ENCODE measurements at regions not wholly inside any gene's neighbourhood (a gene's known extent, or its start where the extent isn't known, plus 50 kb on each side); places are given as distances from the start of the nearest gene placed in this dataset.
A peak's percentile ranks its signal among the peaks of the same experiment; 100 is the strongest.
"Not testable (repeated sequence)": the region's sequence is repeated elsewhere in the genome, so short reads cannot be mapped to it uniquely, and the experiment has no call there.

DNA sequence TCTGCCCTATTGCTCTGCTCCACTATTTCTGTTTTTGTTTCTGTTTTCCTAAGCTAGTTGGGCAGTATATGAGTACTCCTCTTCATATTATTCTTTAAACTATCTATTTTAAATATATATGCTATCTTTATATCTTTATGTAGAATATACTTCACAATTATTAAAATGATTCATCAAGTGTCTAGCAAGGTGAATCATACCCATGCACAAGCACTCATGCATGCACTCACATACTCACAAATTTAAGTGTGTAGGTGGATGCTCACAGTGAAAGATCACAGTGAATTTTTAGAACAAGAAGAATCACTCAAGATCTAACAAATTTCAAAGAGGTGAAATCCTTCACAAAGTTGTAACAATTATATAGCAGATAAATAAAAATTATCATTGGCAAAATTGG, 435.6 kb upstream of the SLITRK5 start:
- H3K36me3 Mint-ChIP-seq: no peaks in the 10 kb centered on the region
- no peaks in the 10 kb centered on the region for H3K4me1 Mint-ChIP-seq
- H3K27ac Mint-ChIP-seq: no peak overlapping the region

DNA sequence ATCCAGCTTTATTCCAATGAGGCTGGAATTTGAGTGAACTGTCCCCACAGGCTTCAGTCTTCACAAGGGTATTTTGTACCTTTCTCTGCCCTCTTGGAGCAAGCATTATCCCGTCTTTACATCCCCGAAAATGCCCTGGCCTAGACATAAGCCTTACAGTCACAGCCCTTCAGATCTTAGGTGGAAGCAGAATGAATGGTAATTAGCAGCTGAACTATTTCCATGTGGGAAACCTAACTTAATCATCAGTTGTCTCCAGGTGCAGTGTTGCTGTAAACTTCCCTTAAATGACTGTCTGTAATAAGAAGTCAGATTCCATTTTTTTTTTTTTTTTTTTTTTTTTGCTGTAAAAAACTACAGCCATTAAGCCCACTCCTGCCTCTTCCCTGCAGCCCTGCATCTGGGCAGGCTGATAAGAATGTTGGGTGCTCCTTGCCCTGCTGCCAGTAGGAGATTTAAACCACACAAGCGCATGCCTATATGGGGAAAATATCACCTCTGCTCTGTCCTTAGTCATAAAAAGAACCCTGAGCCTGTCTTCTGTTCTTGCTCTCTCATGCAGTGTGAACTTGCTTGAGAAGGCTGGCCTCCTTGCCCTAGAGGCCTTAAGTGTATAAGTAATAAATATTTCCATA, 426.8 kb upstream of the SLITRK5 start:
- H3K36me3 Mint-ChIP-seq: no peaks in the 10 kb centered on the region
- no peaks in the 10 kb centered on the region for H3K27me3 Mint-ChIP-seq (ENCODE audit: low read depth)

More for the DNA sequence above, 435.6 kb upstream of the SLITRK5 start:
- no peak for DNase-seq (ENCODE audit: low spot score in 2 of 2, unreplicated experiment in 2 of 2)
- Mint-ChIP-seq H3K4me3 (no peak overlapping the region), H3K9me3 (peaks cover 21% of the 10 kb centered on the region), H3K27me3 (ENCODE audit: low read depth) (no peaks in the 10 kb centered on the region)
- TF ChIP-seq, protein P1, sequence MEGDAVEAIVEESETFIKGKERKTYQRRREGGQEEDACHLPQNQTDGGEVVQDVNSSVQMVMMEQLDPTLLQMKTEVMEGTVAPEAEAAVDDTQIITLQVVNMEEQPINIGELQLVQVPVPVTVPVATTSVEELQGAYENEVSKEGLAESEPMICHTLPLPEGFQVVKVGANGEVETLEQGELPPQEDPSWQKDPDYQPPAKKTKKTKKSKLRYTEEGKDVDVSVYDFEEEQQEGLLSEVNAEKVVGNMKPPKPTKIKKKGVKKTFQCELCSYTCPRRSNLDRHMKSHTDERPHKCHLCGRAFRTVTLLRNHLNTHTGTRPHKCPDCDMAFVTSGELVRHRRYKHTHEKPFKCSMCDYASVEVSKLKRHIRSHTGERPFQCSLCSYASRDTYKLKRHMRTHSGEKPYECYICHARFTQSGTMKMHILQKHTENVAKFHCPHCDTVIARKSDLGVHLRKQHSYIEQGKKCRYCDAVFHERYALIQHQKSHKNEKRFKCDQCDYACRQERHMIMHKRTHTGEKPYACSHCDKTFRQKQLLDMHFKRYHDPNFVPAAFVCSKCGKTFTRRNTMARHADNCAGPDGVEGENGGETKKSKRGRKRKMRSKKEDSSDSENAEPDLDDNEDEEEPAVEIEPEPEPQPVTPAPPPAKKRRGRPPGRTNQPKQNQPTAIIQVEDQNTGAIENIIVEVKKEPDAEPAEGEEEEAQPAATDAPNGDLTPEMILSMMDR (IDR thresholded peaks at IDR 0.05; ENCODE audit: unreplicated experiment): no peak

DNA sequence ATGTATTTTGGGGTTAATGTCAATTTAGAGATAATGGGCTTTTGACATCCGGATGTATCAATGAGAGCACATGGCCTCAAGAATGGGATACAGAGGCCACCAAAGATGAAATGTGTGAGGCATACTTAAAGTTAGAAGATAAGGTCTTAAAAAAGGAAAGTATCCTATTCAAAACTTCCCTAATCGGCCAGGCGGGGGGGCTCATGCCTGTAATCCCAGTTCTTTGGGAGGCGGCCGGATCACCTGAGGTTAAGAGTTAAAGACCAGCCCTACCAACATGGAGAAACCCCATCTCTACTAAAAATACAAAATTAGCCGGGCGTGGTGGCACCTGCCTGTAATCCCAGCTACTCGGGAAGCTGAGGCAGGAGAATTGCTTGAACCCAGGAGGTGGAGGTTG, 421.3 kb upstream of the SLITRK5 start:
- not testable (repeated sequence) for H3K4me3 Mint-ChIP-seq; H3K4me1 Mint-ChIP-seq; H3K9me3 Mint-ChIP-seq; DNase-seq (ENCODE audit: low spot score in 2 of 2, unreplicated experiment in 2 of 2); H3K36me3 Mint-ChIP-seq; H3K27me3 Mint-ChIP-seq (ENCODE audit: low read depth); H3K27ac Mint-ChIP-seq

More for the DNA sequence above, 426.8 kb upstream of the SLITRK5 start:
- Mint-ChIP-seq H3K4me1 (no peaks in the 10 kb centered on the region), H3K4me3 (no peak overlapping the region), H3K27ac (no peak overlapping the region), H3K9me3 (no peaks in the 10 kb centered on the region)
- TF ChIP-seq, protein P1 (IDR thresholded peaks at IDR 0.05; ENCODE audit: unreplicated experiment): no peak
- no peak for DNase-seq (ENCODE audit: low spot score in 2 of 2, unreplicated experiment in 2 of 2)

DNA sequence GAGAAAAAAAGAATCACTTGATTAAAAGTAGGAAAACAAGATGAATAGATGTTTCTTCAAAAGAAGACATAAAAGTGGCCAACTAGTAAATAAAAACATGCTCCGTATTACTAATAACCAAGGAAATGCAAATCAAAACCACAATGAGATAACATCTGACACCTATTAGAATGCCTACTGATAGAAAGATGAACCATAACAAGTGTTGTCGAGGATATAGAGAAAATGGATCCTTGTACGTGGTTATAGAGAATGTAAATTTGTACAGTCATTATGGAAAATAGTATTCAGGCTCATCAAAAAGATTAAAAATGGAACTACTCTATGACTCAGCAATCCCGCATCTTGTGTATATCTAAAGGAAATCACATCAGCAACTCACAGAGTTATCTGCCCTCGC, 415.8 kb upstream of the SLITRK5 start:
- peaks cover 13% of the 10 kb centered on the region for H3K9me3 Mint-ChIP-seq
- no peak overlapping the region for H3K27ac Mint-ChIP-seq
- H3K4me1 Mint-ChIP-seq: no peaks in the 10 kb centered on the region
- no peaks in the 10 kb centered on the region for H3K27me3 Mint-ChIP-seq (ENCODE audit: low read depth)
- TF ChIP-seq, protein P1 (IDR thresholded peaks at IDR 0.05; ENCODE audit: unreplicated experiment): no peak
- no peaks in the 10 kb centered on the region for H3K36me3 Mint-ChIP-seq
- H3K4me3 Mint-ChIP-seq: no peak overlapping the region
- DNase-seq (ENCODE audit: low spot score in 2 of 2, unreplicated experiment in 2 of 2): no peak

DNA sequence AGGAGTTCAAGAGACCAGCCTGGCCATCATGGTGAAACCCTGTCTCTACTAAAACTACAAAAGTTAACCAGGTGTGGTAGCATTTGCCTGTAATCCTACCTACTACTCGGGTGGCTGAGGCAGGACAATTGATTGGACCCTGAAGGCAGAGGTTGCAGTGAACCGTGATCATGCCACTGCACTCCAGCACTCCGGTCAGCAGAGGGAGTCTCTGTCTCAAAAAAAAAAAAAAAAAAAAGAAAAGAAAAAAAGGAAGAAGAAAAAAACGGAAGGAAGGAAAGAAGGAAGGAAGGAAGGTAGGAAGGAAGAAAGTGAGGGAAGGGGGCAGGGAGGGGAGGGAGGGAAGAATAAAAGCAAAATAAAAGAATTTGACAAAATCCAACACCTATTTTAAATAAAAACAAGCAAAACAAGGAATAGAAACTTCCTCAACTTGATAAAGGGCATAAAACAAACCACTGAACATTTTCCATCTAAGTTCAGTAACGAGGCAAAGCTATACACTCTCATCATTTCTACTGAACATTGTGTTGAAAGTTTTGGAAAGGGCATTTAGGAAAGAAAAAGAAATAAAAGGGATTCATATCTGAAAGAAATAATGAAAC, 411.6 kb upstream of the SLITRK5 start:
- Mint-ChIP-seq H3K9me3 (peaks cover 13% of the 10 kb centered on the region), H3K27me3 (ENCODE audit: low read depth) (no peaks in the 10 kb centered on the region), H3K4me3 (no peak overlapping the region), H3K4me1 (no peaks in the 10 kb centered on the region), H3K36me3 (no peaks in the 10 kb centered on the region), H3K27ac (no peak overlapping the region)
- TF ChIP-seq, protein P1 (IDR thresholded peaks at IDR 0.05; ENCODE audit: unreplicated experiment): no peak
- no peak for DNase-seq (ENCODE audit: low spot score in 2 of 2, unreplicated experiment in 2 of 2)

DNA sequence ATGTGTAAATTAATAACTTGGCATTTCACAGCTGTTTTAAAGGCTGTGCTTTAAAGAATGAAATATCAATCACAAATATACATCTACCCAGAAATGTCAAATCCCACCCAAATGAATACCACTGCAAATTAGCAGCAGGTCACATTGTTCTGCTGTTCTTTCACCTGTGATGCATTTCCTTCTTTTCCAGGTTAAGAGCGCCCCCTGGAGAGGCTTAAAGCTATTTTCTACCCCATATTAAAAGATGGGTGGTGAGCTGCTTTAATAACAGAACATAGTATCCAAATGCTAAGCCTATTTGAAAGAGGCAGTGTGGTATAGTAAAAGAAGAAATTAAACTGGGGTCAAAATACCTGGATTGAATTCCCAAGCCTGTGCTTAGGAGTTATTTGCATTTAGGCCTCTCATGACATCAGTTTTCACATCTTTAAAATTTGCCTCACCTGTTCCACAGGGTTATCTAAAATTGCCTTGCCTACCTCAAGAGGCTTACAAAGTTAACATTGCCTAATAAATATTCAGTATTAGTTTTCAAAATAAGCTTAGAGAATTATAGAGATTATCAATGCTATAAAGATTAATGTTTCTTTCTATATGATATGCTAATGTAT, 396.9 kb upstream of the SLITRK5 start:
- H3K27ac Mint-ChIP-seq: no peak overlapping the region
- no peaks in the 10 kb centered on the region for H3K36me3 Mint-ChIP-seq
- no peaks in the 10 kb centered on the region for H3K9me3 Mint-ChIP-seq
- DNase-seq (ENCODE audit: low spot score in 2 of 2, unreplicated experiment in 2 of 2): peak in 1 of 2 experiments; percentile 54
- TF ChIP-seq, protein P1 (IDR thresholded peaks at IDR 0.05; ENCODE audit: unreplicated experiment): peak; percentile 54
- no peak overlapping the region for H3K4me3 Mint-ChIP-seq
- H3K4me1 Mint-ChIP-seq: no peaks in the 10 kb centered on the region
- H3K27me3 Mint-ChIP-seq (ENCODE audit: low read depth): no peaks in the 10 kb centered on the region

Data from mesothelial cell of epicardium (in vitro differentiated cells).